ENCODE measurements at regions not wholly inside any gene's neighbourhood (a gene's known extent, or its start where the extent isn't known, plus 50 kb on each side); places are given as distances from the start of the nearest gene placed in this dataset.

- TF ChIP-seq CTCF (IDR thresholded peaks at IDR 0.05) (no peak), EP300 (IDR thresholded peaks at IDR 0.05) (no peak)
Measured at GRCh38 chr12:69015017-69015416, 82.0 kb upstream of the CPM start.

Data from esophagus muscularis mucosa (tissue), 3 donors.